G401 (cell line): ENCODE measurements at regions not wholly inside any gene's neighbourhood (a gene's known extent, or its start where the extent isn't known, plus 50 kb on each side); places are given as distances from the start of the nearest gene placed in this dataset.

Experiments used
- DNase-seq: peaks from one replicate; pipeline ENCODE4 v3.0.0-alpha.2; 2015; ENCODE audit warnings: low spot score
- in situ Hi-C: cut with HindIII; loops from 2 replicates; pipeline ENCODE4 v1.10.0; 2016; ENCODE audit warnings: low sequenced_read_pairs, mixed read lengths

- in situ Hi-C loops, result no loop called here
- no peak for DNase-seq
These were observed 559.8 kb downstream of the TLL1 start for GRCh38 chr4:166432842-166433241.

DNA sequence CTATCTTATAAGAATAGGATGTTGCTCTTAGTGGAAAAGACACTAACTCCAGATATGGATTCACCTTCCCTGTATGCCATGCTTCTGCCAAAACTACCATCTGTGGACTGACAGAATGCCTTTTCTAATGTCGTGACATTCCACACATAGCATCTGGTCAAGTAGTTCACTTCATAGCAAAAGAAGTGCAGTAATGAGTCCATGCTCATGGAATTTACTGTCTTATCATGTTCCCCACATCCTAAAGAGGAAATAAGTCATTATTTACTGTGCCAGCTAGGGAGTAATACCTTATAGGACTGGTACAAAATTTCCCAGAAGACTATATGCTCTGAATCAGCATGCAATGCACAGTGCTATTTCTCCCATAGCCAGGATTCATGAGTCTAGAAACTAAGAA is 562.4 kb downstream of the TLL1 start:
- in situ Hi-C loops, result no loop called here

GRCh38 chr4:166458756-166459155 is 585.7 kb downstream of the TLL1 start:
- DNase-seq, result no peak
- in situ Hi-C loops, result no loop called here

More for the DNA sequence above, 562.4 kb downstream of the TLL1 start:
- DNase-seq, result no peak

- no peak for DNase-seq
- in situ Hi-C loops, result no loop called here
These were observed 586.6 kb downstream of the TLL1 start for GRCh38 chr4:166459621-166460020.

GRCh38 chr4:166460769-166461550 is 587.9 kb downstream of the TLL1 start:
- in situ Hi-C loops, result no loop called here
- DNase-seq, result no peak

DNA sequence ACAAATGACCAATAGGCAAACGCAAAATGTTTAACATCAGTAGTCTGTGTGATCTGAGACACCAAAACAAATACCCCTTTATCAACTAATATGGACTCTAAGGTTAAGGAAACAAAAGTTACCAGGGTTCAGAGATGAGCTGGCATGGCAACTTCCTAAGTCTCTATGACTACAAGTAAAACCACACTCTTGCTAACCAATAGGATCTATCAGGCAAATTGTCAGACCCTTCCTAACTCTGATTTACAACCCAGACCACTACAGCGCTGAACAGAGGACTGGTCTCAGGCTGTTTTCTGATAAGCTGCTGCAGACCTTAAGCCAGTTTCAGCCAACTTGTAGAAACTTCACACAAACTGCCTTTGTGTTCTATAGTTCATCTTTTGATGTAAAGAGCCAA is 608.0 kb downstream of the TLL1 start:
- in situ Hi-C loops, result no loop called here
- DNase-seq, result no peak

- no peak for DNase-seq
- in situ Hi-C loops, result no loop called here
These were observed 608.7 kb downstream of the TLL1 start for GRCh38 chr4:166481739-166482138.

DNA sequence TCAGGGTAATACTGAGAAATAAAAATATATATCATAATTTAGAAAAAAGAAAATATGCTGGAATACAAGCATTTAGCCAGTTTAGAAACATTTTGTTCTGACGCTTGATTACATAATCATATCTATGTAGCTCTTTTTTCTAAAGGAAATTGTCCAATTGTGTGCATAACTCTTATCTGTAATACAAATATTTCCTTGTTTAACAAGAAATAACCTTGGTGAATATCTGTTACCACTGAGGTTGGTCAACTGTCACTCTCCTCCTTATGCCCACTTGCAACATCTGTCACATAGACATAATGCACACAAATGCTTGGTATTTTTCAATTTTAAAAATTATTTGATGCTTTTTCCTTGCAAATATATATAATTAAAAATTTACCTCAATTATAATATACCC is 609.7 kb downstream of the TLL1 start:
- in situ Hi-C loops, result no loop called here
- DNase-seq, result no peak

DNA sequence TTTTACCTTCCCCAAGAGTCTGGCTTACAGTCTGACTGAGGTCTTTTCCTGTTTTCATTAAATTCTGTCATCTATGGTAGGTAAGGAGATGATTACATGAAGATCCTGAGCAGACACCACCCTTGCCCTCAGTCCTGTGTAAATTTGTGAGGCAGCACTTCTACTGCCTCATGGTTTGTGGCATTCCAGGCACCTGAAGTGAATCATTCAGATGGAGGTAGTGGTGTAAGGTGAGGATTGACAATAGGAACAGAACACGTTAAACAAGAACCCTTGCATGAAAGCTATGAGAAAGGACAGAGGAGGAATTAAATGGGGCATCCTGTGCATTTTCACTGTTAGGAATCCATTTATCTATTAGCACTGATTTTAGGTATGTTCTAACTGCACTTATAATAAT is 618.6 kb downstream of the TLL1 start:
- no peak for DNase-seq
- in situ Hi-C loops, result no loop called here

GRCh38 chr4:166493924-166494345 is 620.9 kb downstream of the TLL1 start:
- DNase-seq, result no peak
- in situ Hi-C loops, result no loop called here

DNA sequence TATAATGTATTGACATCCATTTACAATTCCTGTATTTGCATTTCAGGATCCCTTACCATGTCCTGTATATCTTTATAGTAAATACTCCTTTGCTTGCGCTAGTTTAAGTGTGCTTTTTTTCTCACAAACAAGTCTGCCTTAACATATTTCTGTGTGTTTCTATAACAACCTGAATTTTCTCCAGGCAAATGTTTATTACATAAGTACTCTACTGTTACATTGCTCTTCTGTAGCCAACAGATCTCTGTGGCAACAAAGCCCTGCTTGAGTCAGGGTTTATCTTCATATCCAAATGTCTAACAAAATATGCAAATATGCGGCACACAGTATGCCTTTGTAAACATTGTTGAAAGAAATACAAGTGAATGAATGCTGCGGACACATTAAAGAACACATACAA is 625.5 kb downstream of the TLL1 start:
- in situ Hi-C loops, result no loop called here

DNA sequence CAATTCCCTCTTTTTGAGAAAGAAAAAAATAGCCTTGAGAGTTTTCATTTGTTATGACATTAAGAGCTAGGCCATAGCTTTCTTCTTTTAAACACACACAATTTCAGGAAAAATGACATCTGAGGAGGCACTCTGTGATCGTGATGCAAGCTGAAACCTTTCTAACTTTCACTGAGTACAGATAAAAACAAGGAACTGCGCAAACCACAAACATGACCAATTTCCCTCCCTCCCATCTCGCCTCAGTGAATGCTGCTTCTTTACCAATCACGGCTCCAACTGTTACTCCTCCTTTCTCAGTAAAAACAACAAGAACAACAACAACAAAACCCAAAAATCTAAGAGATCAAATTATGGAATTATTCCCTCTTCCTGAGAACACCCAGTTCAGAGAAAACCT is 626.8 kb downstream of the TLL1 start:
- no peak for DNase-seq
- in situ Hi-C loops, result no loop called here

More for the DNA sequence above, 625.5 kb downstream of the TLL1 start:
- no peak for DNase-seq

GRCh38 chr4:166501941-166502382 is 628.9 kb downstream of the TLL1 start:
- in situ Hi-C loops, result no loop called here
- DNase-seq, result no peak

DNA sequence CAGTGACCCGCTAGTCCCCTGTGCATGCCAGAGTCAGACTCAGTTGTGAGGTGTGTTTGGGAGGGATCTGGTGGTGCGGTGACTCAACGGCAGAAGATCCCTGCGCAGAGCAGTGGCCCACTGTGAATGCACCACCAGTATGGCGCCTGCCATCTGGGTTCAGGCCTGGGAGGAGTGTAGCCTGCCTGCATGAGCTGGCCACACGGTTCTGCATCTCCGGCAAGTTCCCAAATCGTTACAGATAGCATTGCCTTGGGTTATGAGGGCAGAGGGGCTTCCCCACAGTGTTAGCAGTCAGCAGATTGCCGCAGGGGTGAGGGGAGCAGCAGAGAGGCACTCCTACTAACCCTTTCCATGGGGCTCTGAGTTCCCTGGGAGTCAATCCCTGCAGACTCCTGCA is 629.6 kb downstream of the TLL1 start:
- in situ Hi-C loops, result no loop called here
- DNase-seq, result no peak

DNA sequence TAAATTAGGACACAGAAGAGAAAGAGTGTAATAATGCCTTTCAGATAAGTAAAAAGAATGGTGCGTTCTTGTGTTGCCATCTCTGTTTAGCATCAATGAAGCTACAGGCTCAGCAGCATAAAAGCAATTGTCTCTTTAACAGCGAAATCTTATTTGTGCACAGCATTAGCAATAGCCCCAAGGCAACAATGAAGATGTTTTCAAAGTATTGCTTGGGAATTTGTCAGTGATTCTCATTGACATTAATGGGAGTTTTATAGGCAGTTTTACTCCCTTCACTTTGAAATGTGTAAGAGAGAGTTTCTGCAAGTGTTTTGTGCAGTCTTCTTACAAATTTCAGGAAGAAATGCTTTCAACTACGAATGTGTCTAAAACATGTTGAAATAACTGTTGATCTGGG is 633.0 kb downstream of the TLL1 start:
- no peak for DNase-seq
- in situ Hi-C loops, result no loop called here

DNA sequence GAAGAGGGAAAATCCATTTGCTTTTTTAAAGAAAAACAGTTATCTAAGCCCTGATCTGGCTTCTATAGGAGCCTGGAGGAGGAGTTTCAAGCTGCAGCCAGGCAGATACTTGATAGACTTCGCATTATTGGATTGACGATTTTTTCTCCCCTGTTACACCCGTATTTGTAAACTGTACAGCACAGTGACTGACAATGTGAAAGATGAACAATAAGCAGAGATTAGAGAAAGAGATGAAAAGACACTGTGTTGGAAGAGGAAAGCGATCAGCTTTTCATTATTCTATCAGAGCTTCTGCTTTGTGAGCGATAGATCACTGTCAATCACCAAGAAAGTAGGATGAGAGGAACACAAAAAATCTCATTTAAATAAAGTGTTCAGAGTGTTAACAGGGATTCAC is 639.2 kb downstream of the TLL1 start:
- in situ Hi-C loops, result no loop called here
- DNase-seq, result no peak

DNA sequence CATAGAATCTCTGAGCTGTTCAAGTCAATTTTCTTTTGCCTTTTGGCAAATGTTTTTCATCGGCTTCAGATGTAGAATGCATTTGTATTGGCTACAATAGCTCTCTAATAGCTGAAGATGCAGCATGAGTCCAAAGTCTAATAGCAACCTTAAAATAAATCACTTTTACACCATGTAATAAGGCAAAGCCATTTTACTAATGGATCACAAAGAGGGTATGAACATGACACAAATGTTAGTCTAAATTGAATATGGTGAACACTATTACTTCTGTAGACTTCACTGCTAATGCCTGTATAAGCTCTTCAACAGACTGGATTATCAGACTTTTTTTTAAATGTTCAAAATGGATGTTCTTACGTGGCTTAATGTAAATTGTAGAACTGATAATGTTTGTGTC is 645.3 kb downstream of the TLL1 start:
- DNase-seq, result no peak
- in situ Hi-C loops, result no loop called here

DNA sequence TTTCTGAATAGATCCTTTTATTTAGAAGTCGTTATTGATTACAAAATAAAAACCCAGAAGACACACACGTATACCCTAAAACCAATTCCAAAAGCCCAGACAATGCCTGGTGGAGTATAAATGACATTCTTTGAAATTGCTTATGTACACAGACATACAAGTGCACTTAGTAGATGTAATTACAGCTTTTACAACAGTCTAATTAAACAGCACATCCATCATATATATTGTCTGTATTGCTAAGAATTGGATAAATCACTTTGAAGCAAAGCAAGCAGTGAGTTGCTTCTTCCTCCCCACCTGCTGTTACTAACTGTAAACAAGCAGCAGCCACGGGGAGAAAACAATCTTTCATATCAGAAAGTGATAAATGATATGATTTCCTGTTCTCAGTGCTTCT is 645.7 kb downstream of the TLL1 start:
- in situ Hi-C loops, result no loop called here
- DNase-seq, result no peak

DNA sequence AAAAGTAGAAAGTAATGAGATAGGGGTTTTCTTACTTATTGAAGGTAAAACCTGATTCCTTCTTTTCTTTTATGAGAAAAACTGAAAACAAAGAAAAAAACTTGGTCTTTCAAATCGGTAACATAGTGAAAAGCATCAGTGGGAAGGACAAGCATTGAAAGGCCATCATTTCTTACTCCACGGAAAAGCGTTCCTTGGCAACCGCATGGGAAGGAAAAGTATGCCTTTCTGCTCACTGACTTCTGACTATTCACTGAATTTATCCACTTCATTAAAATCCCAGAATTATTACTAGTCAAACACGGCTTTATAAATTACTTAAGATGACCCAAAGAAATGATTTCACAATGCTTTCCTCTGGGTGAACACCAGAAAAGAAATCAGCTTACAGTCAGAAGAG is 646.7 kb downstream of the TLL1 start:
- in situ Hi-C loops, result no loop called here
- peak; percentile 14 for DNase-seq

- DNase-seq, result no peak
- in situ Hi-C loops, result no loop called here
These were observed 654.5 kb downstream of the TLL1 start for GRCh38 chr4:166527500-166527899.

DNA sequence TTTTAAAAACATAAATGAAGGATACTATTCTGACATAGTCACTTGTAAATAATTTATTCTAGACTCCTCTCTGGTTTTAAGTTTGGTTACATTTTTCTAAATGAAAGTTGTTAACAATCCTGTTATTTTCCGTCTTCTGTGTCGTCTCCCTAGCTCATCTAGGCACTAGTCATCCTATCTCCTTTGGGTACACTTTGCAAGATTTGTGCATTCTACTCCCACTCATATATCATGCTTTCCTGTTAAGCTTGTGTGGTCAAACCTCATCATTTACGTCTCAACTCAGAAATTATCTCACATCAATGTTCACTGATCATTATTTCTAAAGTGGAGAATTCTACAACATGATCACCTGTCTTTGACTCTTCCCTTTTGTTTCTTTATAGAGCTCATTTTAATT is 658.7 kb downstream of the TLL1 start:
- no peak for DNase-seq
- in situ Hi-C loops, result no loop called here
